HG03442 (cell line): ENCODE measurements at regions not wholly inside any gene's neighbourhood (a gene's known extent, or its start where the extent isn't known, plus 50 kb on each side); places are given as distances from the start of the nearest gene placed in this dataset.
"Not testable (repeated sequence)": the region's sequence is repeated elsewhere in the genome, so short reads cannot be mapped to it uniquely, and the experiment has no call there.

Experiments used
- ATAC-seq: cut with Tn5 transposase; IDR thresholded peaks from one replicate; pipeline ENCODE4 v1.9.1; 2021; ENCODE audit warnings: mild to moderate bottlenecking, moderate library complexity; ENCODE audit not compliant: unreplicated experiment

DNA sequence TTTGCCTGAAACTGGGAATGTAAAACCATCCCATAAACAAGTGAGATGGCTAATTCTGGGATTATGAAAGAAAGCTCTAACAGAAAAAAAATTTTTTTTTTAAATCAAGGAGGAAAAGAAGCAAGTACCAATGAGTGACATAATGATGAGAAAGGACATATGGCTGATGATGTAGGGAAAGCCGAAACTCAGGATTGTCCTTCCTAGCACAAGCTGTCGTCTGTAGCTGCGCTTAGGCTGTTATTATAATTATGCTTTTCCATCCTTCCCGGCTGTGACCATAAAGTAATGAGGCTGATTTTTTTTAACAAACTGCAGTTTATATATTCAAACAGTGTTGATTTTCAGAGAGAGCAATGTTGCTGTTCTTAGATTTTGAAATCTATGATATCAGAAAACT lies 209.8 kb upstream of the NOCT start:
- no peak for ATAC-seq

DNA sequence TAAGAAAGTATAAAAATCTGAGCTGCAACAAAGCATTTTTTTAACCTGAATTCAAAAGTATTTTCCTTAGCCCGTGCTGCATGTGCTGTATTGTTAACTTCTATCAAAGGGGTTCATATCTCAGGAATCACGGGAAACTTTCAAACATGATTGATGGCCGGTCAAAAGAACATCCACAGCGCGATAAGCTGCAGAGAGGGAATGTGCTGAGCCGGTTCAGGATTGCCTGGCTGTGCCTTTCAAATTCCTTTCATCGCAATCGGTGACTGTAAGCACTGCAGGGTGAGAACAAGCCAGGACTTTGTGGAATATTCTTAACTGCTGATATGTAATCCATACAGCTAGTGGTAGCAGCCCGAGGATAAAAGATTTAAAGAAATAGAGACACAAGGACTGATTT lies 210.9 kb upstream of the NOCT start:
- no peak for ATAC-seq

DNA sequence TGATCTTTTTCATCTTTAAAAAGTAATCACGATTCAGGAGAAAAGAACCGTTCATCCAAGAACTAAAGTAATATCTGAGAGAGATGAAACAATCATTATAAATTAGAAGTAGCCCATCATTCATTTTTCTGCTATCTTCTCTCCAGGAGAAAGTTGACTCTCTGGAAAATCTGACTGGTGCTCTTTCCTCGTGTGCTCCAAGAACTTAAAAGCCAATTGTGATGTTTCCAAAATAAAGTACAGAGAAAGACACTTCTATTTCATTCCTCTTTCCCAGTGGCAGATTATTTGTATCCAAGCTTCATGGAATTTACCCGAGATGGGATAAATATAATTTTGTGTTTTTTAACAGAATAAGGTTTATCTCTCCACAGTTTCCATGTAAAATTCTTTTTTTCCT lies 212.5 kb upstream of the NOCT start:
- ATAC-seq: no peak

- ATAC-seq: no peak
Observed at GRCh38 chr4:138802499-138802898, 213.1 kb upstream of the NOCT start.

DNA sequence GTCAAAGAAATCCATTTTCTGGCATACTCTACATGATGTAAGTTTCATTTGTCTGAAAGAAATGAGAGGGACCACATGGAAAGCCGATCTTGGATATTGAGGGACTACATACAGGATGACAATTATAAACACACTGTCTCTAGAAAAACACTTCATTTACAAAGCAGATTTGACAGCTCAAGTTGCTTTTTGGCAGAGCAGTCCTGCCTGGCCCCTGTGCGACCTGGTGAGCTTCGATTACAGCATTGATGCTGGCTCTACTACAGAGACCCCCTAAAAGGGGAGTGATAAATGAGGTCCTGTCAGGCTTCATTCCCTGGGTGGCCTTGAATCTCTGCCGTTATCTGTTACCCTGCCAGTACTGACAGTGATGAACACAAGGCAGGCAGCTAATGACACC lies 215.2 kb upstream of the NOCT start:
- ATAC-seq: no peak

GRCh38 chr4:138798404-138798803 lies 217.2 kb upstream of the NOCT start:
- ATAC-seq: no peak

DNA sequence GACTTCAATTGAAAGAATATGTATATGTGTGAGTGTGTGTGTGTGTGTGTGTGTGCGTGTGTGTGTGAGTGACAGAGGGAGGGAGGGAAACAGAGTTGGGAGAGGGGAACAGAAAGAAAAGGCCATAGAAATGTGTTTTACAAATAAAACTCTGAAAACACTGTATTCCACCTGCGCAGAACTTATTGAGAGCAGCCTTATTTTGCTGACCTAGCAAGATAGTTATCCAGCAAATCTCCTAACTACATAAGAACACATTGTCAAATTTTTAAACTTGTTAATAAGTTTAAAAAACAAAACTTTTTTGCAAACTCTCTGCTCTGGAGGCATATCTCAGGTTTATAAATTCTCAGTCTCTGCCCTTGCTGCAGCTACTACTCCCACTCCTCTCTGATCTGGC lies 217.9 kb upstream of the NOCT start:
- no peak for ATAC-seq

GRCh38 chr4:138796761-138797160 lies 218.8 kb upstream of the NOCT start:
- no peak for ATAC-seq

GRCh38 chr4:138790706-138791340 lies 224.8 kb upstream of the NOCT start:
- ATAC-seq: no peak

GRCh38 chr4:138789796-138790195 lies 225.8 kb upstream of the NOCT start:
- ATAC-seq: no peak

- no peak for ATAC-seq
Observed at GRCh38 chr4:138788857-138789256, 226.7 kb upstream of the NOCT start.

DNA sequence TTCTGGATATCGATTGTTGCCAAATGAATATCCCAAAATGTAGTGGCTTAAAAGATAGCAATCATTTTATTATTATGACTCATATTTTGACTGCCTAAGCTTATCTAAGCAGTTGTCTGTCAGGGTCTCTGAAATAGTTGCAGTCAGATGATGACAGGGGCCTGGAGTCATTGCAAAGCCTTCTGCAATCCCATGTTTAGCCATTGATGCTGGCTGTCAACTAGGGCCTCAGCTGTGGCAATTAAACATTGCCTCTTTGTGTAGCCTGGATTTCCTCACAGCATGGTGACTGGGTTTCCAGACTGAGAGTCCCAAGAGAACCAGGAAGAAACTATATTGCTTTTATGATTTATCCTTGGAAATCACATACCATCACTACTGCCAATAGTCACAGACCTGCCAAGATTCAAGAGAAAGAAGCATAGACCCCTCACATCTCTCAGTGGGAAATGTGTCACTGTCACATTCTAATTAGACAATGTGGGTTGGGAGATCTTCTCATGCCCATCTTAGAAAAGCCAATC lies 227.3 kb upstream of the NOCT start:
- ATAC-seq: no peak

- ATAC-seq: not testable (repeated sequence)
Observed at GRCh38 chr4:138779761-138780160, 235.8 kb upstream of the NOCT start.

- ATAC-seq: peak; percentile 91
Observed at GRCh38 chr4:138775890-138776289, 239.7 kb upstream of the NOCT start.

DNA sequence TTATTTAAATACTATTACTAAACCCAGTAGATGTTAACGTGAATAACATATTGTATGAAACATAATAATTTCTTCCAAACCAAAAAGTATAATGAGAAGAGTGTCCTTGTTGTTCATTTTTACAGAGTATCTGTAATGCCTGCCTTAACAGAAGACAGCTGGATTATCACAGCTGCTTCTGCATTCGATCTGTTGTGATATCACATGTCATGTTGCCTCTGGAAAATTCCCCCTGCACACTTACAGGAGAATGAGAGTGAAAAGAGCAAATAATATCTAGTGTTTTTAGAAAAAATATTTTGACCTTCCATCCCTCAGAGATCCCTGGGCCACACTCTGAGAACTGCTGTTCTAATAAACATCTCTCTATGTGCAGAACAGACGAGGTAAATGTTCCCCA lies 240.1 kb upstream of the NOCT start:
- peak; percentile 5 for ATAC-seq

DNA sequence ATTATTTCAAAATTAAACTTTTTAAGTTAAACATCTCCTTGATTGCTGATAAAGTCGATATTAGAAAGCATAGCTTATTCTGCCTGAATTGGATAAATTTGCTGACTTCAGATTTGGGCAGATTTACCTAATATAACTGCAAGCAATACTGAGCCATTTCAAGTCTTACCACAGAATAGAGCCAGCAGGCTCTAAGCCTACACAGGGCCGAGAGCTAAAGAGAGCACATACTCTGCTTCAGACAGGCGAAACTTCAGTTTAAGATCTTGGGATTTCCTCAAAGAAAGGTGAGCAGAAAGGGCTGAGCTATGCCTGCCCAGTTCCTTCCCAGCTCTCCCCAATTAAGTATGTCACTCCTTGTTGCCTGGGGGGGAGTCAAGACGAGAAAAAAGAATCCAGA lies 240.6 kb upstream of the NOCT start:
- no peak for ATAC-seq

DNA sequence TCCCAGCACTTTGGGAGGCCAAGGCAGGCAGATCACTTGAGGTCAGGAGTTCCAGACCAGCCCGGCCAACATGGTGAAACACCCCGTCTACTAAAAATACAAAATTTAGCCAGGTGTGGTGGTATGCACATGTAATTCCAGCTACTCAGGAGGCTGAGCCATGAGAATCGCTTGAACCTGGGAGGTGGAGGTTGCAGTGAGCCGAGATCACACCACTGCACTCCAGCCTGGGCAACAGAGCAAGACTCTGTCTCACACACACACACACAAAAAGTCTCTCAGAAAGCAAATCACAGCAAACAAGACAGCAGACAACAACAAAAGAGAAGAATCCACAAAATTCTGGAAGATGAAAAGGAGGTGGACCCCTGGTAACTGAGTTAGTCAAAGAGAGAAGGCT lies 241.5 kb upstream of the NOCT start:
- not testable (repeated sequence) for ATAC-seq

- ATAC-seq: no peak
Observed at GRCh38 chr4:138773321-138773720, 242.3 kb upstream of the NOCT start.

GRCh38 chr4:138772366-138772765 lies 243.2 kb upstream of the NOCT start:
- ATAC-seq: no peak

GRCh38 chr4:138770818-138771217 lies 244.8 kb upstream of the NOCT start:
- ATAC-seq: no peak

DNA sequence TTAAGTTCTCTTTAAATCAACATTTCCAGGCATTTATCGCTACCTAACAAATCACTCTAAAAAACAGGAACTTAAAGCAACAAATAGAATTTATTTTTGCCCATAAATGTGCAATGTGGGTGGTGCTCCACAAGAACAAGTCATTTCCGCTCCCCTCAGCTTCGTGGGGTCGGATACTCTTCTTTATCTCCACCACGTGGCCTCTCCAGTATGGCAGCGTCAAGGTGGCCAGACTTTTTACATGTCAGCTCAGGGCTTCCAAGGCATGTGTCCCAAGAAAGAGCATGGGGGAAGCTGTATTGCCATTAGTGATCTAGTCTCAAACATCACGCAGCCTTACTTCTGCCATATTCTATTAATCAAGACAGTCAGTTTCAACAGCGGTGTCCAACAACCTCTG lies 249.2 kb upstream of the NOCT start:
- no peak for ATAC-seq

GRCh38 chr4:138765442-138765841 lies 250.1 kb upstream of the NOCT start:
- ATAC-seq: no peak

DNA sequence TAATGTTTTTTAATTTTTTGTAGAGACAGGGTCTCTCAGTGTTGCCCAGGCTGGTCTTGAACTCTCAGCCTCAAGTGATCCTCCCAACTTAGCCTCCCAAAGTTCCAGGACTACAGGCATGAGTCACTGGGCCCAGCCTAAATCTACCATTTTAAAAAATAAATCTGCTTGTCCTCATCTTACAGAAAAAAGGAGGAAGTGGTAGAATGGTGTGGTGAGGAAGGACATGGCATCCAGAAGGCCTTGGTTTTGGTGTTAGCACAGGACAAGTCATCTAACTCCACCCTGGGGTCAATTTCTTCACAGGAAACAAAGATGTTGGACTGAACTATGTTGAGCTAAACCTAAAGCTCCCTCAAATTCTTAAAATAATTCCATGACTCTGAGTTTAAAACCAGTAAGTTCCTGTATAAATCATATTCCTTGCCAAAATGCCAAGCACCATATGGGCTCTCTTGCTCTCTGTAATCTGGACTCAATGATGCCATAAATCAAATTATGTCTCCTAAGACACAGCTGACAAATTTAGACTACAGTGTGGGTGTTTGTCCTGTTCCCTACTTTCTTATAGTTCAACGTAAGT lies 253.9 kb upstream of the NOCT start:
- no peak for ATAC-seq
